Activated CD4-positive, alpha-beta T cell treated with anti-CD3 and anti-CD28 coated beads, Interleukin-2, Interleukin-6, amounts not matched to agents 100 ng/mL and 50 ng/mL, durations not matched to agents 16 hours and 8 hours (primary cell): ENCODE measurements at regions not wholly inside any gene's neighbourhood (a gene's known extent, or its start where the extent isn't known, plus 50 kb on each side); places are given as distances from the start of the nearest gene placed in this dataset.
"Not testable (repeated sequence)": the region's sequence is repeated elsewhere in the genome, so short reads cannot be mapped to it uniquely, and the experiment has no call there.

Experiments used
- DNase-seq: peaks from one replicate; pipeline ENCODE4 v3.0.0-alpha.2; 2020

GRCh38 chrX:148080593-148080992 is 99.5 kb downstream of the FMR1NB start:
- no peak for DNase-seq

DNA sequence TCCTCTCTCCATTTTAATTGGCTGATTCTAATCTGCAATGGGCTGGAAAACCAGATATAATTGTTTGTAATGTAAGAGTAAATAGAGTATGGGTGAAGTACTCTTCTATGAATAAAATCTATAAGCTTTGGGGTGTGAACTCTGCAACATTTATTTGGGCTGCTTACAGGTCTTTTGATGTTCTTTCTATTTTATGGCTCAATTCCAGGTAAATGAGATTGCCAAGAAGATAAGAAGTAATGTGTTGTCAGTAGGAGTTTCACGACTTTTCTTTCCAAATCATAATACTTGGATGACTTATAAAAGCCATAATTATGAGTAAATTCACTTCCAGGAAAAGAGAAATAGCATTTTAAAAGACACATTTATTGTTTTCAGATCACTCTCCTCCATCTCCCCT is 103.5 kb downstream of the FMR1NB start:
- DNase-seq: no peak

GRCh38 chrX:148120151-148120550 is 139.0 kb downstream of the FMR1NB start:
- DNase-seq: no peak

DNA sequence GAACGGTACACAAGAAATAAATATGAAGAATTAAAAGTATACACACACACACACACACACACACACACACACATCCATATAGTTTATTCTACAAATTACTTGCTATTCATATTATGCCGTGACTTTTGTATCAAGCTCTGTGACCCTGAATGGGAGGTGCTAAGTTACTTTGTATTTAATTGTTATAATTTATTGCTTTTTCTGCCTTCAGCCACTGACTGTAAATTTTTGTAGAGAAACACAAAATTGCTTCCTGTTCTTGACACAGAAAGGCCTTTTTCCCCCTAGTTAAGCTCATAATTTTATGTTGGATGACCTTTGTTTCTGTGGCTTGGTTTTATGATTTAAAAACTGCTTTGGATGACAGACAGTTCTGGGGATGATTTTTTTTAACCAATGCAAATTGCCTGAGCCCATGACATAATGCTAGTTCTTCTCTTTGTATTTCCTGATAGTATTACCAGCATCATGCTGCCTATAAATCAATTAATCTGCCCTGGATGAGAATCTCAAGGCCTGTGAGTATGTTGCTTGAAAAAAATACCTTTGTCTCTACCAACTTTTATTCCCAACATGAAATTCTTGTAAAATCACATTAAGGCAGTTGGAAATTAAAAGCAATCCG is 140.0 kb downstream of the FMR1NB start:
- DNase-seq: no peak

DNA sequence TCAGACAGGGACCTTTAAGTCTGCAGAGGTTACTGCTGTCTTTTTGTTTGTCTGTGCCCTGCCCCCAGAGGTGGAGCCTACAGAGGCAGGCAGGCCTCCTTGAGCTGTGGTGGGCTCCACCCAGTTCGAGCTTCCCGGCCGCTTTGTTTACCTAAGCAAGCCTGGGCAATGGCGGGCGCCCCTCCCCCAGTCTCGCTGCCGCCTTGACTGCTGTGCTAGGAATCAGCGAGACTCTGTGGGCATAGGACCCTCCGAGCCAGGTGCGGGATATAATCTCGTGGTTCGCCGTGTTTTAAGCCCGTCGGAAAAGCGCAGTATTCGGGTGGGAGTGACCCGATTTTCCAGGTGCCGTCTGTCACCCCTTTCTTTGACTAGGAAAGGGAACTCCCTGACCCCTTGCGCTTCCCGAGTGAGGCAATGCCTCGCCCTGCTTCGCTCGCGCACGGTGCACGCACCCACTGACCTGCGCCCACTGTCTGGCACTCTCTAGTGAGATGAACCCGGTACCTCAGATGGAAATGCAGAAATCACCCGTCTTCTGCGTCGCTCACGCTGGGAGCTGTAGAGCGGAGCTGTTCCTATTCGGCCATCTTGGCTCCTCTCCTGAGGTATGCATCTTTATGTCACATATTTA is 147.9 kb downstream of the FMR1NB start:
- DNase-seq: not testable (repeated sequence)

DNA sequence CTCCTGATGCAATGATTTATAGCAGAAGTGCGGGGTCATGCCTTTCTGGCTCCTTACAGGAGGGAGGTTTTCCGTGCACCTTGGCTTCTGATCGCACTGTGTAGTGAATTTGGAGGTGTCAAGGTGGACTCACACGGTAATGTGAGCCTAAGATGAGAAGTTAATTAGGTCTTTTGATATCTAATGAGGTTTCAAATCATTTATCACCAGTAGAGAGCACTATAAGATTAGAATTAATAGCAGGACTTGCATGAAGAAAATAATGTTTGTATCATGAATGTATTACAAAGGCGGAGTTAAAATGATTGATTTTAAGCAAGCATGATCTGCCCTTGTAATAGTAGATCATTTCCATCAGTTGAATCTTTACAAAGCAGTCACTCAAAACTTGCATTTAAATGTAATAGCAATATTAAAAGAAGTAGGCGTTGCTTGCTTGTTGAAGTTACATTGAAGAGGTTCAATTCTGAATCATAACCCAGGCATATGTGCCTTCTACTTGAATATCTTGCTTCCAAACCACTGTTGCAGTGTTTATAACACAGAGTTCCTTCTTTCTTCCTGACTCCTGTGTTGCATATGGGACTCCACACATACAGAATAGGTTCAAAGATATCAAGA is 152.1 kb downstream of the FMR1NB start:
- DNase-seq: peak; percentile 0

DNA sequence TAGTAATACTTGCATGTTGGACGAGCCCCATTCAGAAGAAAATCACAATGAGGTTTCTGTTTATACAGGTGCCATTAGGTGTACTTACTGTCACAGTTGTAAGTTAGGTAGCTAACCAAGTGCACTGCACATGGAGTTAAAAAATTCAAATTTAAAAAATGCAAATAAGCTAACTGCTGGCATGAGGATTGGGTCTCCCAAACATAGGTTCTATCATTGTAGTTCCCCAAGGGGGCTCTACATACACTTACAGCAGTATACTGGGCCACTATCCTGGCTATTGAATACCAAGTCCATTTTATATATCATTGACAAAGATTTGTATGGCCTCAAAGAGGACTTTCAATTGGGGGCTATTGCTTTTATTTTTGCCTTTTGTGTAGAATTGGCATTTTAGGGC is 153.4 kb downstream of the FMR1NB start:
- DNase-seq: no peak

- DNase-seq: no peak
Measured at GRCh38 chrX:148135738-148136137, 154.6 kb downstream of the FMR1NB start.

DNA sequence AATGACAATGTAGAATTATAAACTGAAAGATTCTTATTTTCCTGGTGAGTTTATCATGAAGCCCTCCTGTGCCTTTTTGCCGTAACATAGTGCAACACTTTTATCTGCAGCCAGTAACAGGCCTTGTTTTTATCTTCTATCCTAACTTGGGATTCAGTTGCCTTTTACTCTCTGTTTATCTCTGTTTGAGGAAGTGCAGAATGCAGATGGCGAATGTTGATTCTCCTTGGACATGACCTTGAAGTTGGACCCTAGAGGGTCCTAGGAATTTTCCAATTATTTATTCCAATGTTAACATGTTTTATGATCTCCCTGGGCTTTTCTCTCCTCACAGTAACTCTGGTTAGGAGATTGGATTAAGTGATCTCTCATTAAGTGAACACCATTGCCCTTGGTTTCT is 165.0 kb downstream of the FMR1NB start:
- no peak for DNase-seq

- DNase-seq: no peak
Measured at GRCh38 chrX:148156986-148157385, 175.8 kb downstream of the FMR1NB start.

DNA sequence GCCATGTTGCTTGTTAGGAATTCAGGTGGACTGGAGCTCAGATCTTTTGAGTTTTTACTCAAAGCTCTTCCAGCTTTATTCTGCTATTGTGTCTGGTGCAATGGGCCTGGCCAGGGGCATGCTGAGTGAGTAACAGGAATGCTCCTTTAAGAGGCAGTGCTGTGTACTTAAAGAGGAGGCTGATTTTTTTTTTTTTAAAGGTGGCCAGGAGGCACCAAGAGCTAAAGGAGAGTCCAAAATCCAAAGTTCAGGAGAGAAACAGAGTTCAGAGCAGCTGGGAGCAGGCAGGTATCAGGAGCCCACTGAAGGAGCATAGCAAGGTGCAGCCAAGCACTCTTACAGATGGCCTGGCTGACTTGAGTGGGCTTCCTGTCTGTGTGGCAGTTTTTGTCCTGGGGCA is 178.7 kb downstream of the FMR1NB start:
- no peak for DNase-seq

- no peak for DNase-seq
Measured at GRCh38 chrX:148161701-148162100, 180.6 kb downstream of the FMR1NB start.

- DNase-seq: no peak
Measured at GRCh38 chrX:148185631-148186030, 204.5 kb downstream of the FMR1NB start.

- DNase-seq: no peak
Measured at GRCh38 chrX:148192547-148192946, 211.4 kb downstream of the FMR1NB start.

DNA sequence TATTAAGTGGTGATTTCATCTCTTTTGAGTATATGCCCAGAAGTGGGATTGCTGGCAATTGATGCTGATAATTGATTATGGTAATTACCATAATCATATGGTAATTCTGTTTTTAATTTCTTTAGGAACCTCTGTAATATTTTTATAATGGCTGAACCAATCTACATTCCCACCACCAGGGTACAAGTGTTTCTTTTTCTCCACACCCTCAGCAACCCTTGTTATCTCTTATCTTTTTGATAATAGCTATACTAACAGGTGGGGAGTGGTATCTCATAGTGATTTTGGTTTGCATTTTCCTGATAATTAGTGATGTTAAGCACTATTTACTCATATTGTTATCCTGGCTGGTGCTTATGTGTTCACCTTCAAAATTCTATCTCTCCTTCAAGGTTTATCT is 212.6 kb downstream of the FMR1NB start:
- DNase-seq: no peak

- DNase-seq: no peak
Measured at GRCh38 chrX:148203531-148203930, 222.4 kb downstream of the FMR1NB start.

GRCh38 chrX:148204195-148204594 is 223.1 kb downstream of the FMR1NB start:
- no peak for DNase-seq

- DNase-seq: no peak
Measured at GRCh38 chrX:148214786-148215185, 233.6 kb downstream of the FMR1NB start.

DNA sequence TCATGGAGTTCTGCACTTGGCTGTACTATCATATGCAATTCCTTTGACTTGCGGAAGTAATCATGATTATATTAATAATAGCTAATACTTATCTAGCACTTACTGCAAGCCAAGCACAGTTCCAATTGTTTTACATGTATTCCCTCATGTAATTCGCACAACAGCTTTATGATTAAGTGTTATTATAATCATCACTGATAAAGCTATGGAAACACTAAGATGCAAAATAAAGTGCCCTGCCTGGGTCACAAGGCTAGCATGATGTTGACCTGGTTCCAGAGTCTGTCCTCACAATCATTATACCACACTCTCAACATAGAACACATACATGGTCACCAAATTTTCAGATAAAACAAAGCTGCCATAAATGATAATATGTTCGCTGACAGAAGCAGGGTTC is 234.6 kb downstream of the FMR1NB start:
- DNase-seq: no peak

DNA sequence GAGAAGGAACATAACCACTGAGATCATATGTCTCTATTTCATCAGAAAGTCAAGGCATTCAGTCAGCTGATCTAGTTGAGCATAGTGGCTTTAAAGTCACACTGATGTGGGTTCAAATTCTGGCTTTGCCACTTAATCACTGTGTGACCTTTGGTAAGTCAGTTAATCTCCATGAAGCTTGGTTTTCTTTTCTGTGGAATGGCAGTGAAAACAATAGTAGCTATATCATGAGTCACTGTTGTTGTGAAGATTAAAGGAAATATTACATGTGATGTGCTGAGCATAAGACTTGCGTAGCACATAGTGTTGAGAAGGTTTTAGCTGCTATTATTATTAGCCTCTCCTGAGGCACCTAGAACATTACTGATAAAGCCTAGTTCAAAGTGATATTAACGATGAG is 242.2 kb downstream of the FMR1NB start:
- DNase-seq: no peak

GRCh38 chrX:148228521-148228920 is 247.4 kb downstream of the FMR1NB start:
- no peak for DNase-seq

DNA sequence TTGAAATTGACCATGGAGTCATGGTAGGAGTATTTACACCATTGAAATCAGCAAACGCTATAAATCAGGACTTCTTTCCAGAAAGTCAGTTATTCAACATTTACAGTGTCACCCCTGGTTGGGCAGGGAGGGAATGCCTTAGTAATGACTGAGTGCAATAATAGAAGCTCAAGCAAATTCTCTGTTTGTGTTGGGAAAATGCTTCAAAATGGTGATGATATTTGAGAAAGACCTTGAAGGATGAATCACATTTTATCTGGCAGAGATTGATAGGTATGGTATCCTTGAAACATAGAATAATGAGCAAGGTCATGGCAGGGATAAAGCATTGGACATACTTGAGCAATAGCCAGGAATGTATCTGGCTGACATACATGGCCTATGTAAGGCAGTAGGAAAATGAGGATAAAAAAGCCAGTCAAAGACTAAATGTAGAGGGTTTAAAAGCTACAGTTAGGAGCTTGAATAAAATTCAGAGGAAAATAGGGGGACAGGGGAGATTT is 248.7 kb downstream of the FMR1NB start:
- no peak for DNase-seq

GRCh38 chrX:148259990-148260389 is 240.4 kb upstream of the AFF2 start:
- no peak for DNase-seq

GRCh38 chrX:148265829-148266228 is 234.6 kb upstream of the AFF2 start:
- DNase-seq: no peak
